Fibroblast of peridontal ligament (primary cell): ENCODE measurements at regions not wholly inside any gene's neighbourhood (a gene's known extent, or its start where the extent isn't known, plus 50 kb on each side); places are given as distances from the start of the nearest gene placed in this dataset.
"Not testable (repeated sequence)": the region's sequence is repeated elsewhere in the genome, so short reads cannot be mapped to it uniquely, and the experiment has no call there.

Experiments used
- DNase-seq: peaks from one replicate; pipeline ENCODE4 v3.0.0-alpha.2; 2010; ENCODE audit errors: extremely low read depth

DNA sequence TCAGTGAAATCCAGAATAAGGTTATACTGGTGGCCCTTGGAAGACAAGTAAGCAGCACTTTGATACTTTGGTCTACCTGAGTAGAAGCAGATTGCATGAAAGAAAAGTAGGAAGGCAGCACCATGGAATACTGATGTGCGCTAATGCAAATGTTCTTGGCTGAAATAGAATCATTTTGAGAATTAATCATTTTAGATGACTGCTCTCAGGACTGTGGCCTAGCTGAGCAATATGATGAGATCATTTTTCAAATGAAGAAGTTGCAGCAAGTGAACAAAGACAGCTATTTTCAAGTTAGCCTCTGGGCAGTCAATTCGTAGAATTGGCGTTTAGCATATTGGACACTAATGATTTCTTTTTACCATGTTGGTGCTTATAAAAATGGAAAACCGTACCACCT lies 483.5 kb downstream of the TMEM232 start:
- no peak for DNase-seq

DNA sequence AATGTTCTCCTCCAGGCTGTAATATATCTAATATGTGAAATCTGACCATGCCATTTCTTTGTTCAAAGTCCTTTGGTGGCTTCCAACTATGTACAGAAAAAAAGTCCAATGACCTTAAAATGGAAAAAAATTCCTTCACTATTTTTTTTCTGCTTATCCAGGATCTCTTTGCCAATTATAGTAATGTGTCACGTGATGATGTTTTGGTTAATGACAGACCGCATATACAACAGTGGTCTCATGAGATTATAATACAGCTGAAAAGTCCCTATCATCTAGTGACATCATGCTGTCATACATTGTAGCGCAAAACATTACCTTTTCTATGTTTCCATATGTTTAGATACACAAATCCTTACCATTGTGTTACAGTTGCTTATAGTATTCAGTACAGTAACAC lies 477.6 kb downstream of the TMEM232 start:
- DNase-seq: no peak

DNA sequence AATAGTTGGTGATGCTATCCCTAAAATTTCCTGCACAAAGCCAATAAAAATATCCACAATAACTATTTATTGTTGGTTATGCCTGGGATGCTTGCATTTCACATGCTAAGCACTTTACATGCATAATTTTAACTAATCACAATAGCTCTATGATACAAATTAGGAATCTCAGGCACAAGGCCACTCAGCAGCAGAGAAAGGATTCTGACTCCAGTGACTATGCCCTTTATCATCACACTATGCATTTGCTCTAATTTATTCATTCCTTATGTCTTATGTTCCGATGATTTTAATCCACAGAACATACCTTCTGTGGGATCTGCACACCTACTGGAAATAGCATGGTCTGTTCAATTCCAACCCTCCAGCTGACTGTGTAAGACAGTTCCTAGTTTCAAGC lies 476.1 kb downstream of the TMEM232 start:
- DNase-seq: no peak

DNA sequence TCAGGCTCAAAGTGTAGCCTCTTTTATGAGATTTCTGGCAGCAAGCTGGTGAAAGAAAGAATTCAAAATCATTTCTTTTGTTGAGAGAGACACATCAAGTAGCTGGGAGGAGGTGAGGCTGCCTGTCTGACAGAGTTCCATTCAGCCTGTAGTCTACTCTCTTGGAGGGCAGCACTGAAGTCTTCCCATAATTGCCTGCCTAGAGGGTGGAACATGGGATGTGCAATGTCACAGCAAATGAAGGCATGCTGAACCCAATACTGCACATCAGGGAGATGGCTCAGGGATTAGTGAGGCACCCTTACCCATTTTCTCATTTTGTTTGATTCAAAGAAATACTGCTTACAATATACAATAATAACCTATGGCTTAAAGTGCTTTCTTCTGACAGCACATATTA lies 475.7 kb downstream of the TMEM232 start:
- DNase-seq: no peak

DNA sequence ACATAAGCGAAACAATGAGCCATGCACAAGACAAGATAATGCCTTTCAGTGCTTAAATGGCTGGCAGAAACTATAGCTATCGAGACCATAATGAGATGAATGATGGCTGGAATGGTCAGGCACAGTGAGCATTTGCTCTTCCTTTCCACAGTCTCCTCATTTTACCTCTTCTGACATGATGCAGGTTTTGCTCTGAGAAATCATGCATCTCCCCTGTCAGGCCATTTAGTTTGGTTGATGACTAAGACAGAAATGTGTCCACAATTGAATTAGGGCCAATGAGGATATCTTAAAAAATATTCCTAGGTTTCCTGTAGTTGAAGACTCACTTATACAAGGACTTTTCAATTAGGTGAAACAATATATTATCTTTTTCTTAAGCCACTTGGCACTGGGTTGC lies 475.1 kb downstream of the TMEM232 start:
- no peak for DNase-seq

DNA sequence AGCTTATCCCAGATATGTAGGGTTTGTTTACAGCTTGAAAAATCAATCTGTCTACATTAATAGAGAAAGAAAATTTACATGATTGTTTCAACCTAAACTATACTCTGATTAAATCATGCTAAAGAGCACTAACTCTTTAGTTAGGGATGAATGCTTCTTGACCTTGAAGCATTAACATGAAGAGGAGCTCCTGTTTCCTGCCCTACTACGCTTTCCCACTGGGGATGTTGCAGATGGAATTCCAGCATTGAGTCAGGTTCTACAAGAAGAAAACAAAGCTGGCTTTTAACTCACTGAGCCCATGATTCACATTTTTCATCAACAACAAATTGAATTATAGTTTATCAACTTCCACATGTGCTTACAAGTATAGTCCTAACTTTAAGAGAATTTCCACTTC lies 471.3 kb downstream of the TMEM232 start:
- no peak for DNase-seq

DNA sequence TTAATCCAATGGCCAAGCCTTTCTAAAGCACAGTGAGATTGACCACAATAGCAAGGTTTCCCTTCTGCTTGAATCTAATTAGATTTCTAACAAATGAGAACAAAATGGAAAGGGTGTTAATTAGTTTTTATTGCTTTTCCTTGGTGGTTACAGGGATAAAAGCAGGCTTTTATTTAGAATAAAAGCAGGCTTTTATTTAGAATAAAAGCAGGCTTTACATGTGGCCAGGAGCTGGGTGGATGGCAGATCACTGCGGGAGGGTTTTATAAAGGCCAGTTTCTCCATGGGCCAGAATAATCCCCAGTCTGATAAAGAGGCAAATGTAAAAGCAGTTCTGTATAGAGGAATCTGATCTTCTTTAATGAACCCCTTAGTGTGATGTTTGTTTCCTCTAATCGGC lies 470.2 kb downstream of the TMEM232 start:
- DNase-seq: no peak

DNA sequence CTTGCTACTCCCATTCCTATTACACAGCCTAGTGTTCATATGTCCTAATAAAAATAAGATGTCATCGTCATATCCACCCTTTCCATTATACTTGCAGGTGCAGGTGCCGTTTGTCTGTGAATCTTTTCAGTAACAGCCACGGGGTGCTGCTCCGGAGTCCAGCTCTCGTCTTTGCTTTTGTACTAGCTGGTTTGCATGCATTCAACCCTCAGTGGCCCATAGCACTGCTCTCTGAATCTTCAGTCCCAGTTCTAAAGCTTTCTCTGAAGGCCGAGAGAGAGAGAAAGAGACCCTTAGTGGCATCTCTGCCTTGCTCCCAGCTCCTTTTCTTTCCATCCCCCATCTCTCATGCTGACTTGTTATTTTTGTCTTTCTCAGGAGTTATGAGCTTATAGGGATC lies 468.5 kb downstream of the TMEM232 start:
- DNase-seq: no peak

DNA sequence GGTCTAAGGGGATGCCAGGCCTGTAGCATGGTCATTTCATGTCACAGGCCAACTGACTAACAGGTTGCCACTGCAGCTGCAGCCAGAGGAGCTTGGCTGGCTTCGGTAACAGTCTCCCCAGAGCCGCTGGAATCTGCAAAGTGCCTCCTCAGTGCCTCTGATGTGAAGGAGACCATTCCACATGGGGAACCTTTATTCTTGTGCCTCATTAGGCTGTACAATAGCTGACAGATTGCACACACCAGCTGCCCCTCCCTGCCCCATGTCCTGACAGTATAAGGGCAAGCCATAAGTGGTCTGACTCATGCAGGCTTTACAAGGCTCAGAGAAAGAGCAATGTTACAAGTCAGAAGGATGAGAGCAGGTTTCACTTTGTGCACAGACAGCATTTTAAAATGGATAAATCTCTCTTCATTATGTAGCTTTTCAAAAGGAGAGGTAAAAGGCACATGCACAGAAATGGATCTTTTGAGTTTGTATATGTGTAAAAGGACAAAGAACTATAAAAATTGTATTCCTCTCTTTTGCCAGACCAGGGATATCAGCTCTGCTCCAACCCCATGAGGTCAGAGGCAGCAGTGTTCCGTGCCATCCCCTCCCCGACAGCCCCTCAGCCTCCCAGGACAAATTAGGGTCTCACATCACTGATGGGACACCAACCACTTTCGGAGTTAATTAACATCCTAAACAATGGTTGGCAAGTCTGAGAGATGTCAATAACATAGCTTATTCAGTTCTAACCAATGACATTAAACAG lies 467.8 kb downstream of the TMEM232 start:
- peak; percentile 35 for DNase-seq

DNA sequence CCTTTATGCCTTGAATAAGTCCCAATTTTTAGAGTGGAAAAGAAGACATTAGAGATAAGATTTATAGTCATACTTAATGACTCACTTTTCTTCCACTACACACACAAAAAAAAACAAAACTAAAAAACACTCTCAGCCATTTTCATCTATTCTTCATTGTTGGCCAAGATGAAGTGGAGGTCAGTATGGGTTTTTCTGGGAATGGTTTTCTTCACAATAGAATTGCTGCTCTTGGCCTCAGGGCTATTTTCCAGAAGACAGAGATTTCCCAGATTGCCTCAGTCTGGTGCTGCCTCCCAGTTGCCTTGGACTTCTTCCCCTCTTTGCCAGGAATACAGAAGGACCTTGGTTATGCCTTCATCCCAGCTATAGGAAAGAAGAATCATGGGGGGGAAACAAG lies 463.7 kb downstream of the TMEM232 start:
- peak; percentile 2 for DNase-seq

DNA sequence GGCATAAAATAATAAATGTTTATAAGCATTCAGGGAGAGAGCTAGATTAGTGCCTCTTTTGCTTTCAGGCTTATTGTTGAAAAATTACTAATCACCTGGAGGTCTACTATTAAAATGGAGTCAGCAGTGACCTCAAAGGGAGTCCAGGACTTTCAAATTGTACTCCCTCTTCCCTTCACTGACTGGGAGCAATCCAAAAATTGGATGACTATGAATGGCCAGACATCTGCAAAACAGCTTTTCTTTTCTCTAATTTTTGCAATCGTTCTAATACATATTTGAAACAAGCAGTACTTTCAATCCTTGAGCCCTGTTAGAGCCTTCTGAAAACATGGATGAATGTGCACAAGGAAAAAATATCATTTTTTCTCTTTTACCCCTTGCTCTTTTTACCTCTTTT lies 461.8 kb downstream of the TMEM232 start:
- DNase-seq: no peak

DNA sequence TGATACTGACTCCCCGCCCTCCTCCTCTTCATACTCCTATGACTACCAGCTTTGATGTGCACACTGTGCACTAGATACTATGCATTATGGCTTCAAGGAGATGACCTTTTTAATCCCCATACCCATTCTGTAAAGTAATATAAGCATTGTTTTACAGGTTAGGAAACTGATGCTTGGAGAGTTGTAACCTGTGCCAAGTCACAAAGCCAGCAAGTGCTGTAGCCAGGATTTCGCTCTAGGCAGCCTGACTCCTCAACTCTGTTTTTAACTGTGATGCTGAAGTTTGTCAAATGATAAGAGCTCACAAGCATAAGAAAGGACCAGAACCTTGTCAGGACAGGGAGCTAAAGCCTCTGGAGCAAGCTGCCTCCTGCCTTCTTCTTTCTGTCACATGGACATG lies 461.3 kb downstream of the TMEM232 start:
- no peak for DNase-seq

DNA sequence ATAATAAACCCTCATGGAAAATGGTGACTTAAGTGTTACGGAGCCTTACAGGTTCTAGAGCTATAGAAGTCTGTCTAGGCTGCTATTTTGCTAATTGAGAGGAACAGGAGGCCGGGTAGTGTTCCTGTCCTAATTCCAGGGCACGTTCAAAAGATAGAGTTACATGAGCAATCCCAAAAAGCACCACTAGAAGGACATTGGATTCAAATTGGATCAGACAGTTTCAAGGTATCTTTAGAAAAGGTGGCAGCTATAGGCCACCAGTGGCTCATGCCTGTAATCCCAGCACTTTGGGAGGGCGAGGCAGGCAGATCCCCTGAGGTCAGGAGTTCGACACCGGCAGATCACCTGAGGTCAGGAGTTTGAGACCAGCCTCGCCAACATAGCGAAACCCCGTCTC lies 458.8 kb downstream of the TMEM232 start:
- no peak for DNase-seq

DNA sequence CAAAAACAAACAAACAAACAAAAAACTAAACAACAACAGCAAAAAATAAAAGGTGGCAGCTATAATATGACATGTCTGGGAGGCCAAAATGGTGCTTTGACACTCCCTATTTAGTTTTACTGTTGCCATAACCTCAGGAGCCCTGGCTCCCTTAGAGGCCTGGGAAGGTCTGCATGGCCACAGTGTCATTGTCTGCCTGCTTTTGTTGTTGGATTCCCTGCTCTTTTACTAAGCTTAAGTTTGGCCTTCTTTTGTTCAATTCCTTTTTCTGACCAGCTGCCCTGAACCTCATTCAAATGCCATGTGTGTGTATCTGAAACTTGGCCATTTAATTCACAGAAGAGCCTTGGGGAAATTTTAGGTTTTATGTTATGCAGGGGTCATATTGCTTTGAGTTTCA lies 458.2 kb downstream of the TMEM232 start:
- no peak for DNase-seq

DNA sequence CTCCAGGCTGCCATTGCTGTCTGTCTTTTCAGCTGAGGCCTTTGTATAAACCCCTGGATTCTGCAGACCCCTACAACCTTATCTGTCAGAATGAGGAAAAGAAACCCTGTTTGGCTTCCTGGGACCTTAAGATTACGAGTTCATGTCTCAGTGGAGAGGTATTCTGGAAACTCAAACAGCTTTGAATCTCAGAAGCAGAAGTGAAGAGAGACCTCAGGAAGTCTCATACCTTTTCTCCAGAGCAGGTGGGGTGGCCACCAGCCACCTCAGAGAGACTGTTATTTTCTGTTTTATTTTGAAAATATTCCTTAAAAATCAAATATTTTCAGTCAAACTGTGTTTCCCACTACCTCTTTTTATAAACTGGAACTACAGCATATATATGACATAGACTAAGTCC lies 457.5 kb downstream of the TMEM232 start:
- DNase-seq: no peak

DNA sequence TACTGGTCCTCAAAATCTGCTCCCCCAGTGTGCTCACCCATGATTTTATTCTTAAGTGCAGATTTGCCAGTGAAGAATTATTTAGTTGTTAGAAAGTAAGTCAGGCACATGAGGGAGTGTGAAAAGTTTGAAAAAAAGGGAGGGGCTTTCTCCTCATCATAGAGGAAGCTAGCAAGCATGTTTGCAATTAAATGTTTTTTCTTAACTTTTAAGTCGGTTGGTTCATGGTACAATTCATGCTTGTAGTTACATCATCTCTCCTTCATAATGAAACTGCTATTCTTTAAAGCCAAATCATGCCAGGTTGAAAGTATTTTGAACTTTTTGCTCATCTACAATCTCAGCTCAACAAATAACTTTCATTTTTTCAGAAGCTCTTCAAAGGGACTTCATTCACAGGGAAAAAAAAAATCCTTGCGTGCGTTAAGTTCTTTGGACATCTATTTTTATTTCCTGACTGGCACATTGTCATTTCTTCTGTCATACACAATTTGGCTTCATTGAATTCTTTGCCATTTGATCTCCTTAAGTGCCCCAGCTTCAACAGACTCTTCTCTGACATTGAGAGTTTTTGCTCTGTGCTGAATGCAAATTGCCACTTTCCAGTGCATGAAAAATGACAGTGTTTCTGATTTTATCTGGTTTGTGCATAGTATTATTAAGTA lies 456.9 kb downstream of the TMEM232 start:
- peak; percentile 8 for DNase-seq

DNA sequence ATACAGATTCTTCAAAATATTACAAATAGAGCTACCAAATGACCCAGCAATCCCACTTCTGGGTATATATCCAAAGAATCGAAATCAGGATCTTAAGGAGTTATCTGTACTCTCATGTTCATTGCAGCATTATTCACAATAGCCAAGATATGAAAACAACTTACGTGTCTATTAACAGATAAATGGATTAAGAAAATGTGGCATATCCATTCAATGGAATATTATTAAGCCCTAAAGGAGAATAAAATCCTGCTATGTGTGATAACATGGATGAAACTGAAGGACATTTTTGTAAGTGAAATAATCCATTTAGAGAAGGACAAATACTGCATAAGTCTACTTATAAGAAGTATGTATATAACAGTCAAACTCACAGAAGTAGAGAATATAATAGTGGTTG lies 450.6 kb downstream of the TMEM232 start:
- no peak for DNase-seq

DNA sequence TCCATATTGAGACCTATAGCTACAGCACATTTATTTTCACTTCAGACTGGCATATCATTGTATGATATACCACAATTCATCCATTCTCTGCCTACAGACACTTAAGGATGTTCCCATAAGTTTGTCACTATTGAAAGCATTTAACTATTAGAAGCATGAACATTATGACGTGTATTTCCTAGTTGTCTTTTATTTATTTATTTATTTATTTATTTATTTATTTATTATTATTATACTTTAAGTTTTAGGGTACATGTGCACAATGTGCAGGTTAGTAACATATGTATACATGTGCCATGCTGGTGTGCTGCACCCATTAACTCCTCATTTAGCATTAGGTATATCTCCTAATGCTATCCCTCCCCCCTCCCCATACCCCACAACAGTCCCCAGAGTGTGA lies 448.0 kb downstream of the TMEM232 start:
- not testable (repeated sequence) for DNase-seq

DNA sequence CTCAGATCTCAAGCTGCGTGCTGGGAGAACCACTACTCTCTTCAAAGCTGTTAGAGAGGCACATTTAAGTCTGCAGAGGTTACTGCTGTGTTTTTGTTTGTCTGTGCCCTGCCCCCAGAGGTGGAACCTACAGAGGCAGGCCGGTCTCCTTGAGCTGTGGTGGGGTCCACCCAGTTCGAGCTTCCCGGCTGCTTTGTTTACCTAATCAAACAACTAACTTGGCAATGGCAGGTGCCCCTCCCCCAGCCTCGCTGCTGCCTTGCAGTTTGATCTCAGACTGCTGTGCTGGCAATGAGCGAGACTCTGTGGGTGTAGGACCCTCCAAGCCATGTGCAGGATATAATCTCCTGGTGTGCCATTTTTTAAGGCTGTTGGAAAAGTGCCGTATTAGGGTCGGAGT lies 442.4 kb downstream of the TMEM232 start:
- not testable (repeated sequence) for DNase-seq

DNA sequence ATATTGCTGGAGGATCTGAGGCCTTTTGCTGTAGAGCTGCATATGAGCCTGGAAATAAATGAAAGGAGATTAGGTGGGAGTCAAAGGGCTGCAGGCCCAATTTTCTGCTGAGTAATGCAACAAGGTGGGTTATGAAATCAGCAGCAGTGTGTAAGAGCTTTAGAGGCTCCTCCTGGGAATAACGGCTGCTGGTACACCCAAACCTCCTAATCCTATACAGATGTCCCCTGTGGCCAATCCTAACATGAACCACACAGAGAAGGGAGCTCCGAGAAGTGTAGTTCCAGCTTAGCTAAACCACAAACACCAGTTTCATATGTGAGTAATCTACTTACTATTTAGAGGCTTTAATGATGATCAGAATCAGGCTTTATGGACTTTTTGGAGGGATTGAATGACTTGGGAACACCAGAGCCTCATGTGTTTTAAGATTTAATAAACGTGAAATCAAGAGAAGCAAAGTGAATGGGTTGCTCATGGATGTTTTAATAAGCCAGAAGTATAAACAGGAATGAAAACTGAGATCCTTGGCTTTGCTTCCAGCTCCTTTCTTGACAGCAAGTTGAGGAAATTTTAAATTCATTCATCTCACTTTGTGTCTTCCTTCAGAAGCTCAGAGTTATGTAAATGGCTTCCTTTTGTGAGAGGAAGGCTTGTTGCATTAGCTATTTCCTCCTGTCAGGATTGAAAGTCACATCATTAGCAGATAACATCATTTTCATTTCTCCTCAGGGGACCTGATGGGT lies 437.5 kb downstream of the TMEM232 start:
- peak; percentile 89 for DNase-seq

DNA sequence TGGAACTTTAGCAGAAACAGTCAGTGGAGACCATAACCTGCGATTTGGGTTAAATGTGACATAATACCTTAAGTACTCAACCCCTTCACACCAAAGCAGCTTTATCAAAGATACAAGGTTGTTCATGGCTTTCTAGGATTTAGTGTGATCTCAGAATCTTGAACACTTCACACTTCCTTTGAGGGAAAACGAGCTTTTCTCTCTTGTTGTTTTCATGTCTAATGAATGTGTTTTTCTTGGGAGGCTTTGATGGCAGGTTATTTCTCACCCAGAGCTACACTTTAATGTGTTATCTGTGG lies 437.0 kb downstream of the TMEM232 start:
- no peak for DNase-seq

DNA sequence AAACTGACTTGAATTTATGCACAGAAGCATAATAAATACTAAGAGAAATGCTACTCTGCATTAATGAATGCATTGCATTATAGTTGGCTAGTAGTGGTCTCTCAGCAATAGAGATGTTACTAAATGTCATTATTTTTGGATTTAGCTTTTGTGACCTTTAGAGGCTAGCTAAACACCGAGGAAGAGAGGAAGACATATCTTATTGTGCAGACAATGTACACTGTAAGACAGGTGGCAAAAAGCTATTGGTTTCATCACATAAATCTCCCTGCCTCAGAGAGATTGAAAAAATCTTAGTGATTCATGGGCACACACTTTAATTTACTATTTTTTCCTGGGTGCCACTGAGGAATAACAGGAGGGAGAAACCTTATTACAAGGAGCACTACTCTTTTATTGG lies 435.9 kb downstream of the TMEM232 start:
- DNase-seq: no peak

DNA sequence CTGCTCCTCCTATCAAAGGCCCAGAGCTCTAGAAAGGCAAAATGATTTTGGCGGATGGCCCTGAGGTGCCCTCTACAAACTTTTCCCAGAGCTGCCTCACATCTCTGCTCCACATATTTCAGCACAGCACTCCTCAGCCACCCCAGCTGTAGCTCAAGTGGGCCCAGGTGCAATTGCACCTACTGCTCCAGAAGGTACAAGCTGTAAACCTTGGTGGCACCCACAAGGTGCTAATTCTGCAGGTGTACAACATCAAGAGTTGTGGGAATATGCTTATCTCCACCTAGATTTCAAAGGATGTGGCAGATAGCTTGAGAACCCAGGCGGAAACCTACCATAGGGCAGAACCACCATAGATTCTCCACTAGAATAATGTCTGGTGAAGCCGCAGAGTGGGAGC lies 432.2 kb downstream of the TMEM232 start:
- DNase-seq: no peak
